ENCODE measurements at regions not wholly inside any gene's neighbourhood (a gene's known extent, or its start where the extent isn't known, plus 50 kb on each side); places are given as distances from the start of the nearest gene placed in this dataset.

- no peaks in the 10 kb centered on the region for H3K9me3 ChIP-seq
- no peak for DNase-seq
- no peak for TF ChIP-seq CTCF (IDR thresholded peaks at IDR 0.05)
- no peak for TF ChIP-seq POLR2A (IDR thresholded peaks at IDR 0.05)
These were observed 110.6 kb upstream of the PLPPR5 start for GRCh38 chr1:99115231-99115630.

GRCh38 chr1:99119188-99119587 lies 114.5 kb upstream of the PLPPR5 start:
- DNase-seq = no peak
- no peak for TF ChIP-seq CTCF (IDR thresholded peaks at IDR 0.05)
- TF ChIP-seq POLR2A (IDR thresholded peaks at IDR 0.05) = no peak
- H3K36me3 ChIP-seq = no peaks in the 10 kb centered on the region
- H3K27ac ChIP-seq = no peak overlapping the region
- no peak overlapping the region for H3K4me3 ChIP-seq
- H3K27me3 ChIP-seq = no peaks in the 10 kb centered on the region
- H3K4me1 ChIP-seq = no peaks in the 10 kb centered on the region
- H3K9me3 ChIP-seq = no peaks in the 10 kb centered on the region

More at GRCh38 chr1:99115231-99115630, 110.6 kb upstream of the PLPPR5 start:
- Histone ChIP-seq H3K27ac (no peak overlapping the region), H3K4me1 (no peaks in the 10 kb centered on the region), H3K4me3 (no peak overlapping the region), H3K36me3 (no peaks in the 10 kb centered on the region), H3K27me3 (no peaks in the 10 kb centered on the region)

GRCh38 chr1:99122039-99122438 lies 117.4 kb upstream of the PLPPR5 start:
- TF ChIP-seq CTCF (IDR thresholded peaks at IDR 0.05) = no peak
- no peak for TF ChIP-seq POLR2A (IDR thresholded peaks at IDR 0.05)
- no peaks in the 10 kb centered on the region for H3K27me3 ChIP-seq
- no peak overlapping the region for H3K27ac ChIP-seq
- no peaks in the 10 kb centered on the region for H3K36me3 ChIP-seq
- H3K9me3 ChIP-seq = no peaks in the 10 kb centered on the region
- no peak for DNase-seq
- no peaks in the 10 kb centered on the region for H3K4me1 ChIP-seq
- H3K4me3 ChIP-seq = no peak overlapping the region

DNA sequence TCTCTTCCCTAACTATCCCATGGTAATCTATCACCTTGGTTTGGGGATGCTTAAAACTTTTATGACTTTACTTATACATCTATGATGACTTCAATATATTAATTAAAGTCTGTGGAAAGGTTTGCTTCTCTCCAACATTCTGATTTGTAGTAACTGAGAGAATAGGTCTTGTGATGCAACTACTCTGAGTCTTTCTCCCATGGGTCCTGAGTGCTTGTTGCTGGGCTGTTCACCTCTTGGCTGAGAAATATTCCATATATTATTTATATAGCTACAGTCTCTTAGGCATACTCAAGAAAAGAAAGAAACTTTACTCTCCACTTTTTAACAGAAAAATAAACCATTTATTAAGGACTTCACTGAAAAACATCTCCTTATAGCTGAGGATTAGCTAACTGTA lies 119.3 kb upstream of the PLPPR5 start:
- Histone ChIP-seq H3K27me3 (no peaks in the 10 kb centered on the region), H3K27ac (no peak overlapping the region), H3K4me1 (no peaks in the 10 kb centered on the region), H3K9me3 (no peaks in the 10 kb centered on the region), H3K4me3 (no peak overlapping the region), H3K36me3 (no peaks in the 10 kb centered on the region)
- no peak for DNase-seq
- TF ChIP-seq POLR2A (IDR thresholded peaks at IDR 0.05) = no peak
- no peak for TF ChIP-seq CTCF (IDR thresholded peaks at IDR 0.05)

GRCh38 chr1:99131546-99131945 lies 126.9 kb upstream of the PLPPR5 start:
- Histone ChIP-seq H3K27me3 (no peaks in the 10 kb centered on the region), H3K4me3 (no peak overlapping the region), H3K27ac (no peak overlapping the region), H3K9me3 (no peaks in the 10 kb centered on the region), H3K36me3 (no peaks in the 10 kb centered on the region), H3K4me1 (no peaks in the 10 kb centered on the region)
- no peak for DNase-seq
- no peak for TF ChIP-seq CTCF (IDR thresholded peaks at IDR 0.05)
- TF ChIP-seq POLR2A (IDR thresholded peaks at IDR 0.05) = no peak

Data from Peyer's patch (tissue), 4 donors.